ENCODE measurements at regions not wholly inside any gene's neighbourhood (a gene's known extent, or its start where the extent isn't known, plus 50 kb on each side); places are given as distances from the start of the nearest gene placed in this dataset.

- TF ChIP-seq ZNF8 (CRISPR knock-in tag; IDR thresholded peaks at IDR 0.05) (no peak), CSDC2 (CRISPR knock-in tag; IDR thresholded peaks at IDR 0.05) (no peak), ARNTL (CRISPR knock-in tag; IDR thresholded peaks at IDR 0.05; ENCODE audit: borderline replicate concordance, low read depth) (no peak), RARB (CRISPR knock-in tag; IDR thresholded peaks at IDR 0.05) (no peak), ZC3H10 (CRISPR knock-in tag; IDR thresholded peaks at IDR 0.05) (no peak), ZNF565 (CRISPR knock-in tag; conservative IDR thresholded peaks at IDR 0.05; ENCODE audit: low read depth) (no peak), PATZ1 (CRISPR knock-in tag; IDR thresholded peaks at IDR 0.05; ENCODE audit: borderline replicate concordance) (no peak), SNAI2 (CRISPR knock-in tag; IDR thresholded peaks at IDR 0.05) (no peak)
Measured at GRCh38 chr4:152014280-152014679, 253.5 kb upstream of the GATB start.
